HG02763 (cell line): ENCODE measurements at regions not wholly inside any gene's neighbourhood (a gene's known extent, or its start where the extent isn't known, plus 50 kb on each side); places are given as distances from the start of the nearest gene placed in this dataset.
"Not testable (repeated sequence)": the region's sequence is repeated elsewhere in the genome, so short reads cannot be mapped to it uniquely, and the experiment has no call there.

ENCODE experiments used
- ATAC-seq: cut with Tn5 transposase; IDR thresholded peaks from one replicate; pipeline ENCODE4 v1.9.1; 2021; ENCODE audit warnings: mild to moderate bottlenecking, moderate library complexity; ENCODE audit not compliant: unreplicated experiment

- no peak for ATAC-seq
These were observed 120.5 kb downstream of the APIP start for GRCh38 chr11:34795641-34796040.

- ATAC-seq: no peak
These were observed 121.5 kb downstream of the APIP start for GRCh38 chr11:34794696-34795095.

- ATAC-seq: no peak
These were observed 122.5 kb downstream of the APIP start for GRCh38 chr11:34793666-34794065.

GRCh38 chr11:34792814-34793258 is 123.3 kb downstream of the APIP start:
- ATAC-seq: no peak

GRCh38 chr11:34791780-34792542 is 124.2 kb downstream of the APIP start:
- ATAC-seq: no peak

- ATAC-seq: no peak
These were observed 125.6 kb downstream of the APIP start for GRCh38 chr11:34790620-34791019.

- ATAC-seq: no peak
These were observed 126.9 kb downstream of the APIP start for GRCh38 chr11:34789196-34789834.

GRCh38 chr11:34788642-34789041 is 127.5 kb downstream of the APIP start:
- no peak for ATAC-seq

GRCh38 chr11:34787895-34788294 is 128.3 kb downstream of the APIP start:
- ATAC-seq: no peak

- no peak for ATAC-seq
These were observed 128.8 kb downstream of the APIP start for GRCh38 chr11:34787348-34787747.

- ATAC-seq: no peak
These were observed 131.8 kb downstream of the APIP start for GRCh38 chr11:34784318-34784841.

- no peak for ATAC-seq
These were observed 132.3 kb downstream of the APIP start for GRCh38 chr11:34783816-34784317.

- not testable (repeated sequence) for ATAC-seq
These were observed 134.4 kb downstream of the APIP start for GRCh38 chr11:34781826-34782225.

GRCh38 chr11:34775417-34775888 is 140.7 kb downstream of the APIP start:
- ATAC-seq: no peak

GRCh38 chr11:34774604-34775003 is 141.6 kb downstream of the APIP start:
- no peak for ATAC-seq

- no peak for ATAC-seq
These were observed 142.4 kb downstream of the APIP start for GRCh38 chr11:34773826-34774225.

- no peak for ATAC-seq
These were observed 143.0 kb downstream of the APIP start for GRCh38 chr11:34773211-34773610.

GRCh38 chr11:34770111-34770510 is 146.1 kb downstream of the APIP start:
- ATAC-seq: no peak

- no peak for ATAC-seq
These were observed 147.0 kb downstream of the APIP start for GRCh38 chr11:34769224-34769623.

GRCh38 chr11:34762625-34763024 is 141.7 kb downstream of the EHF start:
- ATAC-seq: not testable (repeated sequence)

GRCh38 chr11:34758262-34758661 is 137.4 kb downstream of the EHF start:
- ATAC-seq: no peak

- ATAC-seq: no peak
These were observed 136.1 kb downstream of the EHF start for GRCh38 chr11:34757026-34757451.
